ENCODE measurements at regions not wholly inside any gene's neighbourhood (a gene's known extent, or its start where the extent isn't known, plus 50 kb on each side); places are given as distances from the start of the nearest gene placed in this dataset.

DNA sequence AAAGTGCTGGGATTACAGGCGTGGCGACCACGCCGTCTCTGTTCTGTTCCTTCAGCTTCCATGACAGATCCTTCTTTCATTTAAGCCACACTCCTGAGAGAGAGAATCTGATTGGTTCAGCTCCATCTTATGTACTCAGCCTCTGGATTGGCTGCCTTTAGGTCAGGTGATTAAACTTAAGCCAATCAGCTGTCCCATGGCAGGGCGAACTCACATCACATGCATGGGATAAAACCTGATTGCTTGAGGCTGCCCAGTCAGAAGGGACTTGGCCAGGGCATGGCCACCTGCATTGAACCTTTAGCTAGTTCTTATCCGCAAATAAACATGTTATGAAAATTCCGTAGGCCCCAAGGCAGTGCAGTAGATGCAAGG is 274.2 kb downstream of the SUDS3 start:
- TF ChIP-seq, protein P1, sequence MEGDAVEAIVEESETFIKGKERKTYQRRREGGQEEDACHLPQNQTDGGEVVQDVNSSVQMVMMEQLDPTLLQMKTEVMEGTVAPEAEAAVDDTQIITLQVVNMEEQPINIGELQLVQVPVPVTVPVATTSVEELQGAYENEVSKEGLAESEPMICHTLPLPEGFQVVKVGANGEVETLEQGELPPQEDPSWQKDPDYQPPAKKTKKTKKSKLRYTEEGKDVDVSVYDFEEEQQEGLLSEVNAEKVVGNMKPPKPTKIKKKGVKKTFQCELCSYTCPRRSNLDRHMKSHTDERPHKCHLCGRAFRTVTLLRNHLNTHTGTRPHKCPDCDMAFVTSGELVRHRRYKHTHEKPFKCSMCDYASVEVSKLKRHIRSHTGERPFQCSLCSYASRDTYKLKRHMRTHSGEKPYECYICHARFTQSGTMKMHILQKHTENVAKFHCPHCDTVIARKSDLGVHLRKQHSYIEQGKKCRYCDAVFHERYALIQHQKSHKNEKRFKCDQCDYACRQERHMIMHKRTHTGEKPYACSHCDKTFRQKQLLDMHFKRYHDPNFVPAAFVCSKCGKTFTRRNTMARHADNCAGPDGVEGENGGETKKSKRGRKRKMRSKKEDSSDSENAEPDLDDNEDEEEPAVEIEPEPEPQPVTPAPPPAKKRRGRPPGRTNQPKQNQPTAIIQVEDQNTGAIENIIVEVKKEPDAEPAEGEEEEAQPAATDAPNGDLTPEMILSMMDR (IDR thresholded peaks at IDR 0.05; ENCODE audit: borderline replicate concordance, control extremely low read depth, extremely low read depth, insufficient read depth, missing control alignments) = no peak
- in situ Hi-C loops (cut with MboI; ENCODE audit: low sequenced_read_pairs, unreplicated experiment) = no loop called here
- no peak for DNase-seq (ENCODE audit: low spot score)

DNA sequence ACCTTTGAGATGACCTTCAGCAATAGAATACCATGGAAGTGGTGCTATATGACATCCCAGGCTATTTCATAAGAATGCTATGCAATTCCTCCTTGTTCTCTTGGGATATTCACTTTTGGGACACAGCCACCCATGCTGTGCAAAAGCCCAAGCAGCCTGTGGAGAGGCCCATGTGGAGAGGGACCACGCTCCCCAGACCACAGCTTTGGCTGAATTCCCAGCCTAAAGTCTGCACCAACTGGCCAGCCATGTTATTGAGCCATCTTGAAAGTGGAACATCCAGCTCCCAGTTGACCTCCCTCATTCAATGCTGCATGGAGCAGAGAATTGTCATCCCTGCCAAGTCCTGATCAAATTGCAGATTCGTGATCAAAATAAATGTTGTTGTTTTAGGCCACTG is 275.1 kb downstream of the SUDS3 start:
- in situ Hi-C loops (cut with MboI; ENCODE audit: low sequenced_read_pairs, unreplicated experiment) = no loop called here
- TF ChIP-seq, protein P1 (IDR thresholded peaks at IDR 0.05; ENCODE audit: borderline replicate concordance, control extremely low read depth, extremely low read depth, insufficient read depth, missing control alignments) = no peak
- no peak for DNase-seq (ENCODE audit: low spot score)

DNA sequence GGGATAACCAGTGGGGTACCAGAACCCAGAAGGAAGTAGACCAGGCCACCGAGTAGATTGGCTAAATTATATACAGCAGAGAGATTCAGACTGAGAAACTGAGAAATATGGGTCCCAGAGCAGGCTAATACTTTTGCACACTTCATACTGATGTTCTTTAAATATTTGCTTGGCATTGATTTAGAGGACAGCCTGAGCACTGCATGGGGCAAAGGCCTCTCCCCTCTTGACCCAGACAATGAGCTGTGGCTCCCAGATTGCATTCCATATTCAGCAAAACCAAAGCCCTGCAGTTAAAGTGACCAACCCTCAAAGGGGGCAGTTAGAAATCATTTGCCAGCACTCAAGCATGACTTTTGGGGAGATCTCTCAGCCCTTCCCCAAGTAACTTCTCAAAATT is 279.2 kb downstream of the SUDS3 start:
- in situ Hi-C loops (cut with MboI; ENCODE audit: low sequenced_read_pairs, unreplicated experiment) = no loop called here
- TF ChIP-seq, protein P1 (IDR thresholded peaks at IDR 0.05; ENCODE audit: borderline replicate concordance, control extremely low read depth, extremely low read depth, insufficient read depth, missing control alignments) = no peak
- DNase-seq (ENCODE audit: low spot score) = no peak

DNA sequence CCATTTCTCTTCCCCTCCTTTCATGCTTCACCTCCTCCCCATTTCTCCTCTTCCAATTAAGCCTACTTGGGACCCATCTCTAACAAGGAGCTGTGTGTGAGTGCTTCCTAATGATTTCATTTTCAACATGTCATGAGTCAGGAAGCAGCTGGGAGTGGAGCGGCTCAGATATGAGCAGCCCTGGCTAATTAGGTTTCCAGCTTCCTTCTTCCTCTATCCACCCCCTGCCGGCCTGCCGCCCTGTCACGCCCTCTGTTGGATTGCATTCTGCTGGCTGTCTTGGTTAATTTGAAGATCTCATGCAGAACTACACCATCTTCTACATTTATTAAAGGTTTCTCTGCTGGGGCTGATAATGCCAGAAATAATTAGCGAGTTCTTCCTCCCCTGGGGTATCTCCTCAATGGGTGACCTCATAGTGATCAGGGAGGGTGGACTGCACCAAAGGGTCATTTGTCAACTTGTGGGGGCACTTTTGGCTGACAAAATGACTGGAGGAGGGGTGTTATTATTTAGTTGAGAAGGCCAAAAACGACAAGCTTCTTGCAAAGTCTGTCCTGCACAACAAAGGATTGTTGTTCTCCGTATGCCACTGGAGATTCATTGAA is 300.9 kb upstream of the SRRM4 start:
- in situ Hi-C loops (cut with MboI; ENCODE audit: low sequenced_read_pairs, unreplicated experiment) = no loop called here
- TF ChIP-seq, protein P1 (IDR thresholded peaks at IDR 0.05; ENCODE audit: borderline replicate concordance, control extremely low read depth, extremely low read depth, insufficient read depth, missing control alignments) = no peak
- no peak for DNase-seq (ENCODE audit: low spot score)

DNA sequence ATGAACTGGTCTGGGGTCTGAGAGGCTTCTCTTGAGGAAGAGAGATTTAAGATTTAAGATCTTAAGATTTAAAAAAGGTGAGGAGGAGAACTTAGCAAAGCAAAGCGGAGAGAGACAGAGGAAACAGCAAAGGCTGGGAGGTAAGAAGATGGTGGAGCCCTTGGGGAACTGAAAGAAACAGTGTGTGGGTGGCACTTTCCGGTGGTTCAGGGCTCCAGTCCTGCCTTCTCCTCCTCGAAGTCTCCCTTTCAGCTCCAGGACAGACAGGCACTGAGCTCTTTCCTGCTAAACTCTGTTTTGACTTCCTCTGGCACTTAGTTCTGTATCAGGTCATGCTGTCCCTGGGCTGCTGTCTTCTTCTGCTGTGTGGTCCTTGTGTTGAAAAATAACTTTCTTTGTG is 298.7 kb upstream of the SRRM4 start:
- in situ Hi-C loops (cut with MboI; ENCODE audit: low sequenced_read_pairs, unreplicated experiment) = no loop called here
- TF ChIP-seq, protein P1 (IDR thresholded peaks at IDR 0.05; ENCODE audit: borderline replicate concordance, control extremely low read depth, extremely low read depth, insufficient read depth, missing control alignments) = no peak
- peak; percentile 38 for DNase-seq (ENCODE audit: low spot score)

DNA sequence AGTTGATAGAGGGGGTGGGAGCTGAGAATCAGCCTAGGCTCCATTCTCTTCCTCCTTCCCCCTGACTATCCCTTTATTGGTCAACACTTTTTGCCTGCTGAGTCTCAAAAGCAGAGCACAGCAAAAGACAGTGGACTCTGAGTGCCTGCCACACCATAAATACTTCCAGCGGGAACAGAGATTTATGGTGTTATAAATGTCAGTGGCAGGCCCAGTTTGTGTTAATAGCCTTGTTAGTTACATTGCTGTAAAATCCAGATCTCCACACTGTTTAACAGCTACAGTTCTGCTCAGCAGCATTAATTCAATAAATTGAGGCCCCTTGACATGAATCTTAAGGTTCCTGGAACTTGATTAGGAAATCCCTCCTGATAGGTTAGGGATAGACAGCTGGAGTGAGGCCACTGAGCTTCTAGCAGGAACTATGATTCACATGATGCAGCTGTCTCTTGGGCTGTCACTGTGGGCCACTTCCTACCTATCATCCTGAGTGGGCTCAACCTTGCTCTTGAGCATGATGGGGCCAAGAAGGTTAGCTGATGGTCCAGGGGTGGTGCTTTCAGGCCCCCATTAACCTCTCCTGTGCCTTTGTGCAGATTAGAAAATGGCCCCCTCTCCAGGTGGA is 295.2 kb upstream of the SRRM4 start:
- no peak for DNase-seq (ENCODE audit: low spot score)
- in situ Hi-C loops (cut with MboI; ENCODE audit: low sequenced_read_pairs, unreplicated experiment) = no loop called here
- TF ChIP-seq, protein P1 (IDR thresholded peaks at IDR 0.05; ENCODE audit: borderline replicate concordance, control extremely low read depth, extremely low read depth, insufficient read depth, missing control alignments) = no peak
